NCI-H1436 treated with DMSO at 0.1 percent for 48 hours (cell line): ENCODE measurements at regions not wholly inside any gene's neighbourhood (a gene's known extent, or its start where the extent isn't known, plus 50 kb on each side); places are given as distances from the start of the nearest gene placed in this dataset.

Source experiments
- DNase-seq: peaks from one replicate; lab custom pipeline; 2025; lab: John Stamatoyannopoulos, UW

GRCh38 chr3:106611841-106612240 is 743.0 kb upstream of the CBLB start:
- no peak for DNase-seq

- DNase-seq = no peak
Observed at GRCh38 chr3:106616556-106616955, 747.7 kb upstream of the CBLB start.

- DNase-seq = no peak
Observed at GRCh38 chr3:106617276-106617675, 748.5 kb upstream of the CBLB start.

GRCh38 chr3:106620646-106621045 is 751.8 kb upstream of the CBLB start:
- no peak for DNase-seq

- no peak for DNase-seq
Observed at GRCh38 chr3:106624154-106624553, 753.1 kb upstream of the CCDC54 start.

- no peak for DNase-seq
Observed at GRCh38 chr3:106628407-106628806, 748.8 kb upstream of the CCDC54 start.

GRCh38 chr3:106629215-106629832 is 747.9 kb upstream of the CCDC54 start:
- no peak for DNase-seq

- no peak for DNase-seq
Observed at GRCh38 chr3:106631373-106632108, 745.7 kb upstream of the CCDC54 start.

- no peak for DNase-seq
Observed at GRCh38 chr3:106635271-106635670, 742.0 kb upstream of the CCDC54 start.

GRCh38 chr3:106635826-106636225 is 741.4 kb upstream of the CCDC54 start:
- no peak for DNase-seq

- no peak for DNase-seq
Observed at GRCh38 chr3:106640353-106640752, 736.9 kb upstream of the CCDC54 start.

- no peak for DNase-seq
Observed at GRCh38 chr3:106642161-106642560, 735.1 kb upstream of the CCDC54 start.

GRCh38 chr3:106643684-106644161 is 733.5 kb upstream of the CCDC54 start:
- no peak for DNase-seq

- DNase-seq = no peak
Observed at GRCh38 chr3:106673926-106674569, 703.2 kb upstream of the CCDC54 start.

- DNase-seq = no peak
Observed at GRCh38 chr3:106675451-106675850, 701.8 kb upstream of the CCDC54 start.

GRCh38 chr3:106678657-106679390 is 698.4 kb upstream of the CCDC54 start:
- no peak for DNase-seq

- DNase-seq = no peak
Observed at GRCh38 chr3:106683953-106684620, 693.2 kb upstream of the CCDC54 start.

- DNase-seq = no peak
Observed at GRCh38 chr3:106685745-106686144, 691.5 kb upstream of the CCDC54 start.

- no peak for DNase-seq
Observed at GRCh38 chr3:106687905-106688304, 689.3 kb upstream of the CCDC54 start.

GRCh38 chr3:106688464-106688863 is 688.8 kb upstream of the CCDC54 start:
- no peak for DNase-seq

- no peak for DNase-seq
Observed at GRCh38 chr3:106691476-106691875, 685.8 kb upstream of the CCDC54 start.

- DNase-seq = no peak
Observed at GRCh38 chr3:106692624-106693023, 684.6 kb upstream of the CCDC54 start.
